SK-N-MC (cell line): ENCODE measurements at regions not wholly inside any gene's neighbourhood (a gene's known extent, or its start where the extent isn't known, plus 50 kb on each side); places are given as distances from the start of the nearest gene placed in this dataset.

ENCODE experiments used
- DNase-seq: peaks from one replicate; pipeline ENCODE4 v3.0.0-alpha.2; 2011; ENCODE audit warnings: low read depth, low spot score
- H3K27ac ChIP-seq: fragments of 200-600 bp; sonication (generic); 2 replicates; pipeline ENCODE4 v1.5.1; 2016; ENCODE audit warnings: mixed run types
- H3K36me3 ChIP-seq: fragments of 200-600 bp; sonication (generic); 2 replicates; pipeline ENCODE4 v1.6.1; 2017; ENCODE audit warnings: antibody characterized with exemption, low read length, mixed read lengths; ENCODE audit not compliant: insufficient read depth
- H3K4me3 ChIP-seq: fragments of 200-600 bp; sonication (generic); 2 replicates; pipeline ENCODE4 v1.5.1; 2016
- H3K9ac ChIP-seq: fragments of 200-600 bp; sonication (generic); 2 replicates; pipeline ENCODE4 v1.8.0; 2017; ENCODE audit warnings: mixed run types, mixed read lengths; ENCODE audit not compliant: insufficient read length
- H3K9me3 ChIP-seq: fragments of 200-600 bp; sonication (generic); 2 replicates; pipeline ENCODE4 v1.6.1; 2017; ENCODE audit warnings: low read depth, mild to moderate bottlenecking, antibody characterized with exemption, low read length, moderate library complexity, mixed read lengths
- EZH2 ChIP-seq: fragments of 200-600 bp; sonication (generic); IDR thresholded peaks from one replicate; pipeline ENCODE4 v1.6.1; 2017; ENCODE audit warnings: antibody characterized with exemption
- FOXP2 ChIP-seq: optimal IDR thresholded peaks from 2 replicates; pipeline ENCODE3; 2011; ENCODE audit warnings: mild to moderate bottlenecking, moderate library complexity; ENCODE audit not compliant: insufficient read depth; ENCODE audit errors: extremely low read length, control extremely low read depth
- POLR2AphosphoS5 ChIP-seq: IDR thresholded peaks from 2 replicates; pipeline ENCODE4 v1.6.1; 2012; ENCODE audit warnings: mild to moderate bottlenecking, low read depth, low read length, borderline replicate concordance

DNA sequence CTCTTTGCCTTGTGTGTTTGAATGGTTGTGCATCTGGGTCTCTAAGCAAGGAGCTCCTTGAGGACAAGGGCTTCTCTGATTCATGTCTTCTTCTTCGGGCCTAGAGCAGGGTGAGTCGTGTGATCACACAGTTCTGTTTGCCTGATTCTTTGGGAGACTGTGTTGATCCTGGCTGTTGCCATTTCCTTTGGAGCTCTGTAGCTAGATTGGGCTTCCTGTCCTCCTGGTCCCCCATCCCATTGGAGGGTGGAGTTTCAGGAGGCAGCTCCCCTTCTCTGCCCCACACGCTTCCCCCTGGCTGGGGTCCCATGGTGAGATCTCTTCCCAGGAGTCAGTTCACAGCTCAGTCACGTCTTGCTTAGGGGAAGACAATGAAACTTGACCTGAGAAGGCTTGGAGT lies 92.8 kb downstream of the TRIB2 start:
- Histone ChIP-seq H3K9me3 (no peaks in the 10 kb centered on the region), H3K9ac (no peak overlapping the region), H3K27ac (no peak overlapping the region), H3K36me3 (no peaks in the 10 kb centered on the region), H3K4me3 (no peak overlapping the region)
- DNase-seq: no peak
- no peak for TF ChIP-seq POLR2AphosphoS5
- TF ChIP-seq EZH2: no peak
- no peak for TF ChIP-seq FOXP2

DNA sequence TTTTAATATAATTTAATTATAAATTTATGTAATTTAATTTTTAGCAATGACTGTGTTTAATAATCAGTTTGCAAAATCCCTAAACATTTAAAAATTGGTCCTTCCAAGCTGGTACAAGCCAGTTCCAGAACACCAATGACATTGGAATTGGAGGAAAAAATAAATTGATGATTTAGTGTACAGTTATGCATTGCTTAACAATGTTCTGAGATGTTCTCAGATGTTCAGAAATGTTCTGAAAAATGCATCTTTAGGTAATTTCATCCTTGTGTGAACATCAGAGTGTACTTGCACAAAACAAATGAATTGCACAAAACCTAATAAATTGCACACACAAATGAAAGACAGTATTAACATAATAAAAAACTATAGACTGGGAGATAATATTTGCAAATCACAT lies 95.2 kb downstream of the TRIB2 start:
- no peak for DNase-seq
- H3K27ac ChIP-seq: no peak overlapping the region
- no peaks in the 10 kb centered on the region for H3K9me3 ChIP-seq
- H3K36me3 ChIP-seq: no peaks in the 10 kb centered on the region
- no peak overlapping the region for H3K4me3 ChIP-seq
- H3K9ac ChIP-seq: no peak overlapping the region
- TF ChIP-seq POLR2AphosphoS5 (no peak), EZH2 (no peak), FOXP2 (no peak)

DNA sequence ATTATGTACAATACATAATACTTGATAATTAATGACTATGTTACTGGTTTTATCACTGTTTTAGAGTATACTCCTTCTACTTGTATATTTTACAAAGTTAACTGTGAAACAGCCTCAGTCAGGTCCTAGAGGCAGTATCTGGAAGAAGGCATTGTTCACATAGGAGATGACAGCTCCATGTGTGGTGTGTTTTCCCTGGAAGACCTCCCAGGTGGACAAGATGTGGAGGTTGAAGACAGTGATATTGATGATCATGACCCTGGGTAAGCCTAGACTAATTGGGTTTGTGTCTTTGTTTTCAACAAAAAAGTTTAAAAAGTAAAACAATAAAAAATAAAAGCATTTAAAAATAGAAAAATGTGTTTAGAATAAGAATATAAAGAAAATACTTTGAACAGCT lies 96.4 kb downstream of the TRIB2 start:
- Histone ChIP-seq H3K4me3 (no peak overlapping the region), H3K27ac (no peak overlapping the region), H3K36me3 (no peaks in the 10 kb centered on the region), H3K9ac (no peak overlapping the region), H3K9me3 (no peaks in the 10 kb centered on the region)
- DNase-seq: no peak
- TF ChIP-seq POLR2AphosphoS5 (no peak), EZH2 (no peak), FOXP2 (no peak)

DNA sequence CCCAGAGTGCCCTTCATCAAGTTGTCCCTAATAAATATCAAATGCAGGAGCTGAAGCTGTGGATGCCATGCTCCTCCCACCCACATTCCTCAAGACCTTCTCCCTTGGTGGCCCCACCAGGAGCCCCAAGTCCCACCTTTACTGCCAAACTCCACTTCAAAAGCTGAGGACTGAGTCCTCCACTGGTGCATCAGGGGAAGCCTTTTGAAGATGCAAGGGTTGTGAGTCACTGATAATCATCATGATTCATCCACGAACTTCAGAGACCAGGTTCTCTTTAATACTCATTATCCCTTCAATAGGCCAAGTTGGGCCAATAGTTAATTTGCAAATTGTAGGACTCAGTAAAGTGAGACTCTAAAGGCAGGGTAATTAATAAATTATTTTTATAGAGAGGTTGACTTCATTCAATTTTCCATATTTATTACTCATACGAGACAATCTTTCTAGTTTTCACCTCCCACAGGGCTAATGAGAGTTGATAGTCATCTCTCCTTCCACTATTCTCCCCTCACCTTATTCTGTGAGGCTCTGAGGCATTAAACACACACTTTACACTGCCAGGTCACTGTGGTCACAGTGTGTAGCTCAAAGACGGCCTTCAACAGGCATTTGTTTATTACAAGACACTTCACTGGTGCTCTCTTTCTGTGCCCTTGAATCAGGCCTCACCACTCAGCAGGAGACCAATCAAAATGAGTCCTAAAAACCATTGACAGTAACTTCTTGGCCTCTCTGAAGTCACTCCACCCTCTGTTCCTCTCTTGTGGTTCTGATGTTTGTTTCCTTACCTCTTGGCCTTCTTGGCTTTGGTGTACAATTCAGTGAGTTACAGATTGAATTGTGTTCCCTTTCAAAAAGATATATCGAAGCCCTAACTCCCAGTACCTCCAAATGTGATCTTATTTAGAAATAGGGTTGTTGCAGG lies 99.9 kb downstream of the TRIB2 start:
- Histone ChIP-seq H3K36me3 (no peaks in the 10 kb centered on the region), H3K27ac (no peak overlapping the region), H3K9me3 (no peaks in the 10 kb centered on the region), H3K4me3 (no peak overlapping the region), H3K9ac (no peak overlapping the region)
- DNase-seq: no peak
- TF ChIP-seq FOXP2 (no peak), EZH2 (no peak), POLR2AphosphoS5 (no peak)

DNA sequence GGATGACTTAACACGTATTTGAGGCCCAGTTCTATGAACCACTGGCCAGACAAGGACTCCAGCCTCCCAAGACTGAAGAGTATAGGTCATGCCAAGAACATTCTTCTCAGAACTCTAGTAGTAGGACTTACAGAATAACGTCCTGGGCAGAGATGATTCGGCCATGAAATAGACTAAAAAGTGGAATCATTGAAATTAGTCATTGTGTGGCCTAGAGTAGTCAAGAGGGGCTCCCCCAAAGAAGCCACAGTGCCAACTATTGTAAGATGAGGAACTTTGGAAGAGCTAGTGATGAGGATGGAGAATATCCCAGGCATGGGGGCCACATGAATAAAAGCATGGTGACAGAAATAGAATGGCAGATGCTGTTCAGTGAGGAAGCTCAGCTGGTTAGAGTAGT lies 101.1 kb downstream of the TRIB2 start:
- no peak overlapping the region for H3K9ac ChIP-seq
- TF ChIP-seq POLR2AphosphoS5 (no peak), FOXP2 (no peak), EZH2 (no peak)
- H3K27ac ChIP-seq: no peak overlapping the region
- no peaks in the 10 kb centered on the region for H3K9me3 ChIP-seq
- no peaks in the 10 kb centered on the region for H3K36me3 ChIP-seq
- no peak overlapping the region for H3K4me3 ChIP-seq
- no peak for DNase-seq

DNA sequence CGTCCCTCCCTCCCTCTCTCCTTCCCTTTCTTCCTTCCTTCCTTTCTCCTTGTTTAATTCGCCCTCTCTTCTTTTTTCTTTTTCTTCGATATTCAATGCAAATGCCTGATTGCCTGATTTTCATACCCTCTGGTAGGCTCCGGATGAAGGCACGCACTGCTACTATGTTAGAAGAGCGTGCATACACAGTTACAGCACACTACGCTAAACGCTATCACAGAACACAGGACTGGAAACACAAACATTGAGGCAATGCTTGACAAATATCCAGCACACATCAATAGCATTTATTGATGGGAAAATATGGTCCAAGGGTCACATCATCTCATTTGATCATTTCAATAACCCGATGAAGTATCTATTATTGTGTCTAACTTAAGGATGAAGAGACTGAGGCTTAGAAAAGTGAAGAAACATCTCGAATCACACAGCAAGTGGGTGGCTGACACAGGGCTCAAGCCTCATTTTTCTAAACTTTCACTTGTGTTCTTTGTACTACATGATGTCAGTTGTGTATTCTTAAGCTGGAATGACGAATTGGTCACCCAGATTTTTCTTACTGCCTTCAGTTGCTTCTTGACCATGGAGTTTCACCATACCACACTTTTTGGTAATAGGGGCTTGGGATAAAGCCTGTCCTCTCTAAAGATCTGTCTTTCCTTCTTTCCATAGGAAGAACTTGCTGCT lies 101.8 kb downstream of the TRIB2 start:
- Histone ChIP-seq H3K4me3 (no peak overlapping the region), H3K36me3 (no peaks in the 10 kb centered on the region), H3K9ac (no peak overlapping the region), H3K27ac (no peak overlapping the region), H3K9me3 (no peaks in the 10 kb centered on the region)
- no peak for DNase-seq
- TF ChIP-seq EZH2 (no peak), POLR2AphosphoS5 (no peak), FOXP2 (no peak)

DNA sequence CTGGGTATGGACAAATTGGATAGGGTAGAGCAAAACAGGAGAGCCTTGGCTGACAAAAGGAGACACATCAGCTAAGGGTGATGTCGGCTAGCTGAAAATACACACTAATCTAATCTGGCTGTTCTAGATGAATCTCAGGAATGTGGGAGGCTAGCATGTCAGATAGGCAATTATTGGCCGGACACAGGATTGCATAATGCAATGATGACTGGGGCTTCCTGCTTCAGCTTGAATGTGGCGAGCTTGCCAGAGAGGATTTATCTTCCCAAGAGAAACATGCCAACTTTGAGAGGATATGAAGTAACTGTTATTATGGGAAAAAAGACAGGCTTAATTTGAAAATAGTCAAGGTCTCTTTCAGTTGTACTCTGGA lies 102.4 kb downstream of the TRIB2 start:
- no peak overlapping the region for H3K9ac ChIP-seq
- no peaks in the 10 kb centered on the region for H3K36me3 ChIP-seq
- no peak for DNase-seq

DNA sequence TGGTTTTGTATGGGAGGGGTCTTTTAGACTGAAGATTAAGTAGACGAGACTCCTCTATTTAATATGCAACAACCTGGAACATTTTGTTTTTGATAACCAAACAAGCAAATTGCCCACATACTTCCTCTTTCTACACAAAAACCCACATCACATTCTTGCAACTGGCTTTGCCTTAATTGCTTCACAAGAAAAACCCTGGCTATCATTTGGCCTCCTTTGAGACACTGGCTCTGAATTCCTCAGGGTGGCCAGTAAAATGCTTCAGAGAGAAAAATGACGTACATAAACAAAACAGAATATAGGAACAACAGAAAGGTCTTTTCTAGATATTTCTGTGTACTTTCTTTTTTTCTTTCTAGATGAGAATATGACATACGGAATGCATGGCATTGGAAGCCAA lies 103.0 kb downstream of the TRIB2 start:
- Histone ChIP-seq H3K9ac (no peak overlapping the region), H3K4me3 (no peak overlapping the region), H3K36me3 (no peaks in the 10 kb centered on the region), H3K27ac (no peak overlapping the region), H3K9me3 (no peaks in the 10 kb centered on the region)
- no peak for DNase-seq
- TF ChIP-seq FOXP2 (no peak), POLR2AphosphoS5 (no peak), EZH2 (no peak)

More for the DNA sequence above, 102.4 kb downstream of the TRIB2 start:
- H3K27ac ChIP-seq: no peak overlapping the region
- no peaks in the 10 kb centered on the region for H3K9me3 ChIP-seq
- TF ChIP-seq EZH2 (no peak), POLR2AphosphoS5 (no peak), FOXP2 (no peak)
- H3K4me3 ChIP-seq: no peak overlapping the region
